H1 (cell line): ENCODE measurements at regions not wholly inside any gene's neighbourhood (a gene's known extent, or its start where the extent isn't known, plus 50 kb on each side); places are given as distances from the start of the nearest gene placed in this dataset.

Experiments used
- CTCF ChIA-PET: fragments of 300-600 bp; sonication (Branson Sonifier 250); formaldehyde crosslinking; loops from one replicate; lab custom pipeline; 2021; ENCODE audit not compliant: partially characterized antibody; lab: Charles Lee
- POLR2A ChIA-PET: fragments of 300-600 bp; sonication (Branson Sonifier 250); formaldehyde crosslinking; loops from one replicate; lab custom pipeline; 2021; ENCODE audit warnings: inconsistent platforms; ENCODE audit not compliant: partially characterized antibody; lab: Charles Lee
- DNase-seq, 2 experiments: peaks; one replicate each; pipeline versions ENCODE4 v3.0.0 to v3.0.0-alpha.2; 2010 to 2022; ENCODE audit warnings: low spot score in 2 of 2, low read depth in 1 of 2, mixed read lengths in 1 of 2
- FAIRE-seq: peaks from 2 replicates; lab custom pipeline; 2011; peaks lifted over from hg19 to GRCh38; lab: Jason Lieb, UNC
- H2AFZ ChIP-seq: 2 replicates; pipeline ENCODE4 v1.8.1; 2012; ENCODE audit warnings: low read length, inconsistent platforms
- H2AK5ac ChIP-seq: 2 replicates; pipeline ENCODE4 v1.6.1; 2013; ENCODE audit warnings: low read depth, low read length
- H2BK120ac ChIP-seq: replicated peaks from 2 replicates; pipeline ENCODE3; 2013; ENCODE audit warnings: low read depth, low read length, inconsistent platforms
- H2BK12ac ChIP-seq: 2 replicates; pipeline ENCODE4 v1.6.1; 2013; ENCODE audit warnings: low read depth, low read length
- H2BK15ac ChIP-seq: 2 replicates; pipeline ENCODE4 v1.6.1; 2013; ENCODE audit warnings: low read length
- H2BK20ac ChIP-seq: 2 replicates; pipeline ENCODE4 v1.6.1; 2013; ENCODE audit warnings: low read length
- H2BK5ac ChIP-seq: 2 replicates; pipeline ENCODE4 v1.6.1; 2013; ENCODE audit warnings: low read depth, low read length
- H3K14ac ChIP-seq: 2 replicates; pipeline ENCODE4 v1.6.1; 2013; ENCODE audit warnings: inconsistent platforms; ENCODE audit not compliant: insufficient read length
- H3K18ac ChIP-seq: 2 replicates; pipeline ENCODE4 v1.6.1; 2013; ENCODE audit warnings: low read length; ENCODE audit errors: extremely low read depth
- H3K23ac ChIP-seq: 2 replicates; pipeline ENCODE4 v1.6.1; 2013; ENCODE audit warnings: inconsistent platforms; ENCODE audit not compliant: insufficient read length
- H3K23me2 ChIP-seq: 2 replicates; pipeline ENCODE4 v1.6.1; 2013; ENCODE audit warnings: low read depth, low read length
- H3K27ac ChIP-seq: 2 replicates; pipeline ENCODE4 v1.6.1; 2011; ENCODE audit warnings: low read depth, low read length, inconsistent platforms
- H3K27me3 ChIP-seq, 4 experiments: replicated peaks in 1 of 4; 1 replicate in 1 of 4; 2 replicates in 3 of 4; pipeline versions ENCODE4 v1.6.1 to v1.8.1; 2011 to 2013; ENCODE audit warnings: low read length in 3 of 4, mild to moderate bottlenecking in 3 of 4, inconsistent platforms in 2 of 4, mixed read lengths in 2 of 4, moderate library complexity in 1 of 4; ENCODE audit not compliant: control insufficient read depth in 3 of 4, insufficient read depth in 3 of 4; ENCODE audit errors: extremely low read depth in 1 of 4
- H3K36me3 ChIP-seq, 4 experiments: 2 replicates each; pipeline versions ENCODE4 v1.6.1 to v1.8.1; 2011 to 2013; ENCODE audit warnings: mild to moderate bottlenecking in 4 of 4, low read length in 3 of 4, moderate library complexity in 2 of 4, control low read depth in 1 of 4, inconsistent platforms in 1 of 4; ENCODE audit not compliant: insufficient read depth in 4 of 4, control insufficient read depth in 2 of 4
- H3K4ac ChIP-seq: replicated peaks from 2 replicates; pipeline ENCODE3; 2013; ENCODE audit warnings: low read length, low read depth, mixed read lengths, inconsistent platforms; ENCODE audit not compliant: insufficient read length
- H3K4me1 ChIP-seq, 4 experiments: replicated peaks in 1 of 4; 1 replicate in 1 of 4; 2 replicates in 3 of 4; pipeline versions ENCODE4 v1.6.1 to v1.8.1; 2011 to 2013; ENCODE audit warnings: low read length in 3 of 4, inconsistent platforms in 2 of 4, mixed read lengths in 1 of 4; ENCODE audit not compliant: insufficient read depth in 4 of 4, control insufficient read depth in 3 of 4
- H3K4me2 ChIP-seq, 2 experiments: 2 replicates each; pipeline versions ENCODE4 v1.6.1 to v1.8.1; 2011 to 2013; ENCODE audit warnings: low read depth in 2 of 2, low read length in 2 of 2, control low read depth in 1 of 2, inconsistent platforms in 1 of 2, mild to moderate bottlenecking in 1 of 2; ENCODE audit not compliant: insufficient read depth in 1 of 2
- H3K4me3 ChIP-seq, 4 experiments: fragments of 200-600, 300-600 bp in 1 of 4; sonication (generic), shearing (Covaris generic), sonication (Bioruptor Twin) in 1 of 4; 2 replicates each; pipeline versions ENCODE4 v1.5.1 to v1.8.1; 2011 to 2016; ENCODE audit warnings: low read length in 4 of 4, low read depth in 3 of 4, control low read depth in 2 of 4, inconsistent platforms in 2 of 4, mild to moderate bottlenecking in 2 of 4, mixed read lengths in 1 of 4, moderate library complexity in 1 of 4; ENCODE audit not compliant: insufficient read depth in 2 of 4; ENCODE audit errors: extremely low read depth in 1 of 4
- H3K56ac ChIP-seq: replicated peaks from 2 replicates; pipeline ENCODE3; 2013; ENCODE audit warnings: low read depth, mild to moderate bottlenecking, mixed read lengths, low read length, inconsistent platforms; ENCODE audit not compliant: insufficient read length
- H3K79me1 ChIP-seq: 2 replicates; pipeline ENCODE4 v1.6.1; 2013; ENCODE audit warnings: low read depth, low read length, control low read depth
- H3K79me2 ChIP-seq, 2 experiments: 2 replicates each; pipeline versions ENCODE4 v1.6.1 to v1.8.1; 2012 to 2013; ENCODE audit warnings: low read length in 2 of 2, mild to moderate bottlenecking in 2 of 2, inconsistent platforms in 1 of 2; ENCODE audit not compliant: insufficient read depth in 2 of 2, control insufficient read depth in 1 of 2
- H3K9ac ChIP-seq, 4 experiments: replicated peaks in 1 of 4; 1 replicate in 1 of 4; 2 replicates in 3 of 4; pipeline versions ENCODE4 v1.6.1 to v1.8.1; 2011 to 2013; ENCODE audit warnings: low read depth in 3 of 4, low read length in 3 of 4, control low read depth in 2 of 4, mild to moderate bottlenecking in 2 of 4, moderate library complexity in 2 of 4, inconsistent platforms in 1 of 4; ENCODE audit errors: extremely low read depth in 1 of 4
- H3K9me3 ChIP-seq, 2 experiments: 2 replicates each; pipeline versions ENCODE4 v1.6.1 to v1.8.1; 2012 to 2013; ENCODE audit warnings: mild to moderate bottlenecking in 2 of 2, moderate library complexity in 2 of 2, control low read depth in 1 of 2, inconsistent platforms in 1 of 2, low read depth in 1 of 2, low read length in 1 of 2, mixed read lengths in 1 of 2; ENCODE audit not compliant: insufficient read depth in 2 of 2
- H4K20me1 ChIP-seq, 2 experiments: replicated peaks in 1 of 2; 2 replicates each; pipeline versions ENCODE3 to v1.8.1; 2011 to 2013; ENCODE audit warnings: inconsistent platforms in 2 of 2, low read length in 2 of 2, mild to moderate bottlenecking in 1 of 2; ENCODE audit not compliant: insufficient read depth in 2 of 2, control insufficient read depth in 1 of 2
- H4K5ac ChIP-seq: 2 replicates; pipeline ENCODE4 v1.6.1; 2013; ENCODE audit warnings: low read length, low read depth, mixed read lengths, inconsistent platforms; ENCODE audit not compliant: insufficient read length
- H4K8ac ChIP-seq: 2 replicates; pipeline ENCODE4 v1.8.0; 2013; ENCODE audit warnings: mild to moderate bottlenecking, moderate library complexity, low read length, inconsistent platforms; ENCODE audit not compliant: insufficient read depth; ENCODE audit errors: extremely low read depth
- H4K91ac ChIP-seq: replicated peaks from 2 replicates; pipeline ENCODE3; 2013; ENCODE audit warnings: low read length, mixed read lengths, inconsistent platforms; ENCODE audit not compliant: insufficient read length
- BCL11A ChIP-seq, 2 experiments: IDR thresholded peaks; one replicate each; pipeline ENCODE4 v1.6.1; 2011; ENCODE audit warnings: low read depth in 2 of 2, low read length in 2 of 2, mild to moderate bottlenecking in 2 of 2
- CEBPB ChIP-seq: IDR thresholded peaks from 2 replicates; pipeline ENCODE4 v1.6.1; 2012; ENCODE audit warnings: low read depth, low read length
- CHD2 ChIP-seq: IDR thresholded peaks from 2 replicates; pipeline ENCODE4 v1.6.1; 2012; ENCODE audit warnings: low read length, improper control_type of control experiment
- MAX ChIP-seq: IDR thresholded peaks from 2 replicates; pipeline ENCODE4 v1.6.1; 2012; ENCODE audit warnings: inconsistent platforms
- POLR2A ChIP-seq, 2 experiments: IDR thresholded peaks; 1 replicate in 1 of 2; 2 replicates in 1 of 2; pipeline ENCODE4 v1.6.1; 2011; ENCODE audit warnings: low read depth in 2 of 2, low read length in 2 of 2, mild to moderate bottlenecking in 2 of 2; ENCODE audit errors: control extremely low read depth in 1 of 2
- POLR2AphosphoS5 ChIP-seq: IDR thresholded peaks from 2 replicates; pipeline ENCODE4 v1.6.1; 2011; ENCODE audit warnings: low read depth, low read length
- SIN3A ChIP-seq, 2 experiments: IDR thresholded peaks in 1 of 2; conservative IDR thresholded peaks in 1 of 2; 2 replicates each; pipeline ENCODE4 v1.6.1; 2011 to 2012; ENCODE audit warnings: low read length in 2 of 2, improper control_type of control experiment in 1 of 2, low read depth in 1 of 2, mild to moderate bottlenecking in 1 of 2
- SIRT6 ChIP-seq: IDR thresholded peaks from one replicate; pipeline ENCODE4 v1.7.1; 2012; ENCODE audit warnings: low read length, inconsistent platforms
- SP2 ChIP-seq: IDR thresholded peaks from 2 replicates; pipeline ENCODE4 v1.6.1; 2012; ENCODE audit warnings: mild to moderate bottlenecking, low read length, inconsistent platforms
- SUZ12 ChIP-seq: fragments of 200-600 bp; sonication (generic); IDR thresholded peaks from 2 replicates; pipeline ENCODE4 v1.6.1; 2012; ENCODE audit warnings: mild to moderate bottlenecking, inconsistent platforms, low read length, moderate library complexity, mixed read lengths
- WGBS, 2 experiments: shearing (Covaris generic) in 1 of 2; methylation state at CpG; one replicate each; pipeline versions ENCODE4 v1.1.6 to v1.1.7; 2013 to 2015; ENCODE audit warnings: low lambda C conversion rate in 2 of 2, mixed read lengths in 2 of 2, inconsistent platforms in 1 of 2, low coverage in 1 of 2, missing lambda C conversion rate in 1 of 2; ENCODE audit not compliant: insufficient replicate concordance in 2 of 2, insufficient coverage in 1 of 2, insufficient read length in 1 of 2; ENCODE audit errors: extremely low coverage in 1 of 2, missing lambda C conversion rate in 1 of 2; 5-methylcytosine and 5-hydroxymethylcytosine counted together

GRCh38 chr22:34638128-34638527 lies 427.8 kb upstream of the ISX start:
- H2BK12ac ChIP-seq: no peak overlapping the region
- H3K14ac ChIP-seq: no peak overlapping the region
- no peak overlapping the region for H4K8ac ChIP-seq
- peaks cover 0 to 8% (median 2%) of the 10 kb centered on the region in 4 experiments; a peak in 3 of 7 replicates for H3K4me1 ChIP-seq
- H2AFZ ChIP-seq: no peak overlapping the region
- H3K36me3 ChIP-seq: no peaks in the 10 kb centered on the region
- no peak overlapping the region for H2BK120ac ChIP-seq
- FAIRE-seq (no peak), DNase-seq (no peak)
- no peak overlapping the region for H2BK20ac ChIP-seq
- ChIA-PET POLR2A (no interaction called here), CTCF (no interaction called here)
- no peak overlapping the region for H3K4ac ChIP-seq
- H4K5ac ChIP-seq: no peak overlapping the region
- no peaks in the 10 kb centered on the region for H3K79me1 ChIP-seq
- H4K91ac ChIP-seq: no peak overlapping the region
- H3K9me3 ChIP-seq: no peaks in the 10 kb centered on the region; a peak in 1 of 4 replicates
- no peak overlapping the region for H3K18ac ChIP-seq
- no peaks in the 10 kb centered on the region for H3K27me3 ChIP-seq
- H3K9ac ChIP-seq: no peak overlapping the region
- H3K23ac ChIP-seq: no peak overlapping the region
- H3K56ac ChIP-seq: no peak overlapping the region
- H3K27ac ChIP-seq: no peak overlapping the region
- H2BK15ac ChIP-seq: no peak overlapping the region
- H2AK5ac ChIP-seq: no peak overlapping the region
- no peaks in the 10 kb centered on the region for H4K20me1 ChIP-seq
- H3K4me2 ChIP-seq: 0 out of 4 replicates have a peak overlapping the region, but pooled peaks of 1 of the 2 experiments have one; percentile 15
- no peaks in the 10 kb centered on the region for H3K23me2 ChIP-seq
- no peaks in the 10 kb centered on the region for H3K79me2 ChIP-seq
- WGBS, 2 experiments: 61% methylated on average over 2 of the region's 2 CpGs; no CpG with 5 or more reads in 1 of the 2 experiments
- no peak overlapping the region for H3K4me3 ChIP-seq
- H2BK5ac ChIP-seq: no peak overlapping the region
- TF ChIP-seq POLR2A (IDR thresholded peaks at IDR 0.05; ENCODE audit: control extremely low read depth in 1 of 2, low read depth in 2 of 2, low read length in 2 of 2) (no peak), SIRT6 (no peak), BCL11A (IDR thresholded peaks at IDR 0.05; ENCODE audit: low read depth in 2 of 2, low read length in 2 of 2) (no peak), SIN3A (conservative IDR thresholded peaks at IDR 0.05 in 1 of 2, IDR thresholded peaks at IDR 0.05 in 1 of 2; ENCODE audit: low read depth in 1 of 2, low read length in 2 of 2) (no peak), MAX (no peak), SUZ12 (no peak), POLR2AphosphoS5 (no peak), CHD2 (no peak), SP2 (no peak), CEBPB (no peak)
